Colon (tissue), 2 donors: ENCODE measurements at regions not wholly inside any gene's neighbourhood (a gene's known extent, or its start where the extent isn't known, plus 50 kb on each side); places are given as distances from the start of the nearest gene placed in this dataset.

Experiments used
- FAIRE-seq: peaks from 2 replicates; lab custom pipeline; 2012; peaks lifted over from hg19 to GRCh38; lab: Jason Lieb, UNC
- donor health status: control.
- donor health status: control.

- no peak for FAIRE-seq
These were observed 424.4 kb upstream of the FAM241A start for GRCh38 chr4:111720866-111721265.

GRCh38 chr4:111722213-111722720 is 423.0 kb upstream of the FAM241A start:
- FAIRE-seq, result no peak

GRCh38 chr4:111736516-111736915 is 408.7 kb upstream of the FAM241A start:
- no peak for FAIRE-seq

- no peak for FAIRE-seq
These were observed 400.4 kb upstream of the FAM241A start for GRCh38 chr4:111744847-111745246.

- no peak for FAIRE-seq
These were observed 397.1 kb upstream of the FAM241A start for GRCh38 chr4:111748157-111748556.

- no peak for FAIRE-seq
These were observed 391.3 kb upstream of the FAM241A start for GRCh38 chr4:111754003-111754402.

GRCh38 chr4:111755571-111755970 is 389.7 kb upstream of the FAM241A start:
- FAIRE-seq, result no peak

GRCh38 chr4:111761531-111761930 is 383.7 kb upstream of the FAM241A start:
- no peak for FAIRE-seq

- FAIRE-seq, result no peak
These were observed 374.7 kb upstream of the FAM241A start for GRCh38 chr4:111770514-111770913.

GRCh38 chr4:111773858-111774257 is 371.4 kb upstream of the FAM241A start:
- FAIRE-seq, result no peak

GRCh38 chr4:111775556-111776297 is 369.5 kb upstream of the FAM241A start:
- no peak for FAIRE-seq

- no peak for FAIRE-seq
These were observed 368.7 kb upstream of the FAM241A start for GRCh38 chr4:111776561-111776960.

- no peak for FAIRE-seq
These were observed 366.7 kb upstream of the FAM241A start for GRCh38 chr4:111778543-111778942.

- no peak for FAIRE-seq
These were observed 364.3 kb upstream of the FAM241A start for GRCh38 chr4:111780965-111781364.

GRCh38 chr4:111781611-111782010 is 363.6 kb upstream of the FAM241A start:
- FAIRE-seq, result no peak

GRCh38 chr4:111788099-111788498 is 357.2 kb upstream of the FAM241A start:
- FAIRE-seq, result no peak

GRCh38 chr4:111789901-111790640 is 355.2 kb upstream of the FAM241A start:
- FAIRE-seq, result no peak

- no peak for FAIRE-seq
These were observed 352.6 kb upstream of the FAM241A start for GRCh38 chr4:111792632-111793031.

- FAIRE-seq, result no peak
These were observed 351.7 kb upstream of the FAM241A start for GRCh38 chr4:111793433-111794091.

GRCh38 chr4:111797455-111798163 is 347.6 kb upstream of the FAM241A start:
- no peak for FAIRE-seq

- FAIRE-seq, result no peak
These were observed 346.4 kb upstream of the FAM241A start for GRCh38 chr4:111798840-111799239.

- FAIRE-seq, result no peak
These were observed 344.7 kb upstream of the FAM241A start for GRCh38 chr4:111800551-111800950.
